ENCODE measurements at regions not wholly inside any gene's neighbourhood (a gene's known extent, or its start where the extent isn't known, plus 50 kb on each side); places are given as distances from the start of the nearest gene placed in this dataset.
"Not testable (repeated sequence)": the region's sequence is repeated elsewhere in the genome, so short reads cannot be mapped to it uniquely, and the experiment has no call there.

- Histone ChIP-seq H3K4me3 (ENCODE audit: low read length) (peak overlapping the region; percentile 50), H3K9ac (ENCODE audit: low read length) (peak overlapping the region; percentile 48), H4K20me1 (ENCODE audit: insufficient read depth, low read depth, low read length) (no peaks in the 10 kb centered on the region), H3K4me1 (ENCODE audit: low read length) (peaks cover 58% of the 10 kb centered on the region), H3K27ac (ENCODE audit: low read length) (peak overlapping the region; percentile 94), H3K36me3 (ENCODE audit: insufficient read depth, low read length) (no peaks in the 10 kb centered on the region), H3K27me3 (ENCODE audit: low read length) (no peaks in the 10 kb centered on the region), H3K79me2 (ENCODE audit: low read length) (no peaks in the 10 kb centered on the region), H3K9me3 (ENCODE audit: low read length) (no peaks in the 10 kb centered on the region), H3K4me2 (ENCODE audit: low read depth, low read length, poor library complexity, severe bottlenecking) (peak overlapping the region; percentile 77), H2AFZ (ENCODE audit: low read length) (peak overlapping the region; percentile 6; the same call in 1 of the 2 replicates), H3K9me2 (replicated peaks; ENCODE audit: insufficient read depth, low read length) (no peaks in the 10 kb centered on the region)
- DNase-seq = peak; percentile 75
Observed at GRCh38 chr2:75432761-75433361, 127.9 kb downstream of the EVA1A start.

GRCh38 chr2:75431763-75432162, 129.0 kb downstream of the EVA1A start:
- peaks cover 67% of the 10 kb centered on the region for H3K4me1 ChIP-seq (ENCODE audit: low read length)
- H3K27me3 ChIP-seq (ENCODE audit: low read length) = no peaks in the 10 kb centered on the region
- H3K9me3 ChIP-seq (ENCODE audit: low read length) = no peaks in the 10 kb centered on the region
- no peaks in the 10 kb centered on the region for H3K9me2 ChIP-seq (replicated peaks; ENCODE audit: insufficient read depth, low read length)
- H3K27ac ChIP-seq (ENCODE audit: low read length) = peak overlapping the region; percentile 94
- no peak overlapping the region for H2AFZ ChIP-seq (ENCODE audit: low read length)
- peak; percentile 97 for DNase-seq
- no peaks in the 10 kb centered on the region for H3K36me3 ChIP-seq (ENCODE audit: insufficient read depth, low read length)
- peak overlapping the region; percentile 77 for H3K4me2 ChIP-seq (ENCODE audit: low read depth, low read length, poor library complexity, severe bottlenecking)
- H3K4me3 ChIP-seq (ENCODE audit: low read length) = peak overlapping the region; percentile 50
- no peaks in the 10 kb centered on the region for H3K79me2 ChIP-seq (ENCODE audit: low read length)
- H3K9ac ChIP-seq (ENCODE audit: low read length) = peak overlapping the region; percentile 52
- no peaks in the 10 kb centered on the region for H4K20me1 ChIP-seq (ENCODE audit: insufficient read depth, low read depth, low read length)

DNA sequence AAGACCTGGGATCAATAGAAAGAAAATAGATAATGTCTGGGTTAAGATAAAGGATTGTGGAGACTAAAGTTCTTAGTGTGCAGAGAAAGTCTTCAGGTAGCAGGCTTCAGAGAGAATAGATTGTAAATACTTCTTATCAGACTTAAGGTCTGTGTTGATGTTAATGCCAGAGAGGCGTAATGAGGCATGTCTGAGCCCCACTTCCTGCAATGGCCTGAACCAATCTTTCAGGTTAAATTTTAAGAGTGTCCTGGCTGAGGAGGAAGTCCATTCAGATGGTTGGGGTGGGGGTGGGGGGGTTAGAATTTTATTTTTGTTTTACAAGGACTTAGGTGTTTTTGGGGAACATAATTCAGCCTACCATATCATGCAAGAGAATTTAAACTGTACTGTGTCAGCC, 129.5 kb downstream of the EVA1A start:
- DNase-seq = peak; percentile 88

DNA sequence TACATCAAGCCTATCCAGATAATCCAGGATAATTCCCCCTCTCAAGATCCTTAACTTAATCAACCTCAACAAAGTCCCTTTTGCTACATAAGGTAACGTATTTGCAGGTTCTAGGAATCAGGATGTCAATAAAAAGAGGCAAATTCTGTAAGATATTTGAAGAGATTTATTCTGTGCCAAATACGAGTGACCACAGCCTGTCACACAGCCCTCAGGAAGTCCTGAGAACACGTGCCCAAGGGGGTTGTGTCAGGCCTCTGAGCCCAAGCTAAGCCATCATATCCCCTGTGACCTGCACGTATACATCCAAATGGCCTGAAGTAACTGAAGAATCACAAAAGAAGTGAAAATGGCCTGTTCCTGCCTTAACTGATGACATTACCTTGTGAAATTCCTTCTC, 130.3 kb downstream of the EVA1A start:
- H3K4me3 ChIP-seq (ENCODE audit: low read length); H3K9me3 ChIP-seq (ENCODE audit: low read length); H3K9me2 ChIP-seq (replicated peaks; ENCODE audit: insufficient read depth, low read length); H3K79me2 ChIP-seq (ENCODE audit: low read length); H3K27me3 ChIP-seq (ENCODE audit: low read length); H4K20me1 ChIP-seq (ENCODE audit: insufficient read depth, low read depth, low read length); H3K36me3 ChIP-seq (ENCODE audit: insufficient read depth, low read length): not testable (repeated sequence)
- H3K27ac ChIP-seq (ENCODE audit: low read length) = peak overlapping the region; percentile 94
- H3K4me2 ChIP-seq (ENCODE audit: low read depth, low read length, poor library complexity, severe bottlenecking) = peak overlapping the region; percentile 77
- peak overlapping the region; percentile 65 for H3K9ac ChIP-seq (ENCODE audit: low read length)
- H3K4me1 ChIP-seq (ENCODE audit: low read length) = peaks cover 67% of the 10 kb centered on the region
- H2AFZ ChIP-seq (ENCODE audit: low read length) = peak overlapping the region; percentile 2; the same call in 1 of the 2 replicates
- peak; percentile 81 for DNase-seq

More for the DNA sequence above, 129.5 kb downstream of the EVA1A start:
- Histone ChIP-seq H3K4me3 (ENCODE audit: low read length) (peak overlapping the region; percentile 29), H4K20me1 (ENCODE audit: insufficient read depth, low read depth, low read length) (no peaks in the 10 kb centered on the region), H3K4me2 (ENCODE audit: low read depth, low read length, poor library complexity, severe bottlenecking) (peak overlapping the region; percentile 77), H3K9me3 (ENCODE audit: low read length) (no peaks in the 10 kb centered on the region), H3K27ac (ENCODE audit: low read length) (peak overlapping the region; percentile 94), H3K9ac (ENCODE audit: low read length) (peak overlapping the region; percentile 52), H3K27me3 (ENCODE audit: low read length) (no peaks in the 10 kb centered on the region), H3K9me2 (replicated peaks; ENCODE audit: insufficient read depth, low read length) (no peaks in the 10 kb centered on the region), H2AFZ (ENCODE audit: low read length) (peak overlapping the region; percentile 4; the same call in 1 of the 2 replicates), H3K36me3 (ENCODE audit: insufficient read depth, low read length) (no peaks in the 10 kb centered on the region), H3K79me2 (ENCODE audit: low read length) (no peaks in the 10 kb centered on the region), H3K4me1 (ENCODE audit: low read length) (peaks cover 67% of the 10 kb centered on the region)

GRCh38 chr2:75428646-75429443, 131.9 kb downstream of the EVA1A start:
- DNase-seq = peak; percentile 94
- H3K4me1 ChIP-seq (ENCODE audit: low read length) = peaks cover 72% of the 10 kb centered on the region
- H3K79me2 ChIP-seq (ENCODE audit: low read length) = no peaks in the 10 kb centered on the region
- no peaks in the 10 kb centered on the region for H4K20me1 ChIP-seq (ENCODE audit: insufficient read depth, low read depth, low read length)
- no peaks in the 10 kb centered on the region for H3K9me3 ChIP-seq (ENCODE audit: low read length)
- H3K36me3 ChIP-seq (ENCODE audit: insufficient read depth, low read length) = no peaks in the 10 kb centered on the region
- no peaks in the 10 kb centered on the region for H3K9me2 ChIP-seq (replicated peaks; ENCODE audit: insufficient read depth, low read length)
- peak overlapping the region; percentile 77 for H3K4me2 ChIP-seq (ENCODE audit: low read depth, low read length, poor library complexity, severe bottlenecking)
- H3K4me3 ChIP-seq (ENCODE audit: low read length) = peak overlapping the region; percentile 60
- peak overlapping the region; percentile 65 for H3K9ac ChIP-seq (ENCODE audit: low read length)
- H2AFZ ChIP-seq (ENCODE audit: low read length) = peak overlapping the region; percentile 8; the same call in 1 of the 2 replicates
- H3K27ac ChIP-seq (ENCODE audit: low read length) = peak overlapping the region; percentile 94
- no peaks in the 10 kb centered on the region for H3K27me3 ChIP-seq (ENCODE audit: low read length)

DNA sequence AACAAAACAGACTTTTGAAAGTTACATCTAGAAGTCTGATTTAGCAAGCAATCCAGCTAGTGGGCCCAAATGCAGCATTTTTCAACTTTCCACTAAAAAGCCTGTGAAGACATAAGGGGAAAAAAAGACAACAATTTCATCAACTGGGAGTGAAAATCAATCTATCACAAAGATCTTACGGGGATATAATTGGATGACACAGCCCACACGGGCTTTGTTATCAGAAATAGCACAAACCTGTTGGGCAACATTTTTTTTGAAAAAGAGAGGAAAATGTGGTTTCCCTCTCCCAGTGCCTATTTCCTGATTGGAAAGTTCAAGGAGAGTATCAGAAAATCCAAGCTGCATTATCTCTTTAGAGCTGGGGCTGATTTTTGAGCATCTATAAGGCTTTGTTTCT, 132.7 kb downstream of the EVA1A start:
- Histone ChIP-seq H3K36me3 (ENCODE audit: insufficient read depth, low read length) (no peaks in the 10 kb centered on the region), H3K9me3 (ENCODE audit: low read length) (no peaks in the 10 kb centered on the region), H3K79me2 (ENCODE audit: low read length) (no peaks in the 10 kb centered on the region), H3K4me3 (ENCODE audit: low read length) (peak overlapping the region; percentile 60), H2AFZ (ENCODE audit: low read length) (peak overlapping the region; percentile 8; the same call in 1 of the 2 replicates), H3K27me3 (ENCODE audit: low read length) (no peaks in the 10 kb centered on the region), H3K4me2 (ENCODE audit: low read depth, low read length, poor library complexity, severe bottlenecking) (peak overlapping the region; percentile 77), H3K27ac (ENCODE audit: low read length) (peak overlapping the region; percentile 94), H3K4me1 (ENCODE audit: low read length) (peaks cover 67% of the 10 kb centered on the region), H3K9ac (ENCODE audit: low read length) (peak overlapping the region; percentile 65), H3K9me2 (replicated peaks; ENCODE audit: insufficient read depth, low read length) (no peaks in the 10 kb centered on the region), H4K20me1 (ENCODE audit: insufficient read depth, low read depth, low read length) (no peaks in the 10 kb centered on the region)
- peak; percentile 58 for DNase-seq

GRCh38 chr2:75424936-75425619, 135.7 kb downstream of the EVA1A start:
- Histone ChIP-seq H3K9ac (ENCODE audit: low read length) (no peak overlapping the region), H3K27ac (ENCODE audit: low read length) (no peak overlapping the region), H4K20me1 (ENCODE audit: insufficient read depth, low read depth, low read length) (no peaks in the 10 kb centered on the region), H3K9me3 (ENCODE audit: low read length) (no peaks in the 10 kb centered on the region), H2AFZ (ENCODE audit: low read length) (peak overlapping the region; percentile 51; the same call in 1 of the 2 replicates), H3K9me2 (replicated peaks; ENCODE audit: insufficient read depth, low read length) (no peaks in the 10 kb centered on the region), H3K4me3 (ENCODE audit: low read length) (no peak overlapping the region), H3K36me3 (ENCODE audit: insufficient read depth, low read length) (no peaks in the 10 kb centered on the region), H3K4me1 (ENCODE audit: low read length) (peaks cover 43% of the 10 kb centered on the region), H3K4me2 (ENCODE audit: low read depth, low read length, poor library complexity, severe bottlenecking) (peak overlapping the region; percentile 12), H3K79me2 (ENCODE audit: low read length) (no peaks in the 10 kb centered on the region), H3K27me3 (ENCODE audit: low read length) (no peaks in the 10 kb centered on the region)
- DNase-seq = peak; percentile 86

GRCh38 chr2:75421986-75422385, 138.8 kb downstream of the EVA1A start:
- Histone ChIP-seq H2AFZ (ENCODE audit: low read length) (no peak overlapping the region), H3K4me3 (ENCODE audit: low read length) (no peak overlapping the region), H3K79me2 (ENCODE audit: low read length) (no peaks in the 10 kb centered on the region), H3K9me3 (ENCODE audit: low read length) (no peaks in the 10 kb centered on the region), H3K27ac (ENCODE audit: low read length) (no peak overlapping the region), H3K27me3 (ENCODE audit: low read length) (no peaks in the 10 kb centered on the region), H3K9ac (ENCODE audit: low read length) (no peak overlapping the region), H3K4me2 (ENCODE audit: low read depth, low read length, poor library complexity, severe bottlenecking) (no peak overlapping the region), H4K20me1 (ENCODE audit: insufficient read depth, low read depth, low read length) (no peaks in the 10 kb centered on the region), H3K4me1 (ENCODE audit: low read length) (peaks cover 21% of the 10 kb centered on the region), H3K9me2 (replicated peaks; ENCODE audit: insufficient read depth, low read length) (no peaks in the 10 kb centered on the region), H3K36me3 (ENCODE audit: insufficient read depth, low read length) (no peaks in the 10 kb centered on the region)
- no peak for DNase-seq

Data from Karpas-422 (cell line).